H1 (cell line): ENCODE measurements at regions not wholly inside any gene's neighbourhood (a gene's known extent, or its start where the extent isn't known, plus 50 kb on each side); places are given as distances from the start of the nearest gene placed in this dataset.

Experiments
- CTCF ChIA-PET: fragments of 300-600 bp; sonication (Branson Sonifier 250); formaldehyde crosslinking; loops from one replicate; lab custom pipeline; 2021; ENCODE audit not compliant: partially characterized antibody; lab: Charles Lee
- POLR2A ChIA-PET: fragments of 300-600 bp; sonication (Branson Sonifier 250); formaldehyde crosslinking; loops from one replicate; lab custom pipeline; 2021; ENCODE audit warnings: inconsistent platforms; ENCODE audit not compliant: partially characterized antibody; lab: Charles Lee
- DNase-seq, 2 experiments: peaks; one replicate each; pipeline versions ENCODE4 v3.0.0 to v3.0.0-alpha.2; 2010 to 2022; ENCODE audit warnings: low spot score in 2 of 2, low read depth in 1 of 2, mixed read lengths in 1 of 2
- FAIRE-seq: peaks from 2 replicates; lab custom pipeline; 2011; peaks lifted over from hg19 to GRCh38; lab: Jason Lieb, UNC
- H2AFZ ChIP-seq: 2 replicates; pipeline ENCODE4 v1.8.1; 2012; ENCODE audit warnings: low read length, inconsistent platforms
- H2AK5ac ChIP-seq: 2 replicates; pipeline ENCODE4 v1.6.1; 2013; ENCODE audit warnings: low read depth, low read length
- H2BK120ac ChIP-seq: replicated peaks from 2 replicates; pipeline ENCODE3; 2013; ENCODE audit warnings: low read depth, low read length, inconsistent platforms
- H2BK12ac ChIP-seq: 2 replicates; pipeline ENCODE4 v1.6.1; 2013; ENCODE audit warnings: low read depth, low read length
- H2BK15ac ChIP-seq: 2 replicates; pipeline ENCODE4 v1.6.1; 2013; ENCODE audit warnings: low read length
- H2BK20ac ChIP-seq: 2 replicates; pipeline ENCODE4 v1.6.1; 2013; ENCODE audit warnings: low read length
- H2BK5ac ChIP-seq: 2 replicates; pipeline ENCODE4 v1.6.1; 2013; ENCODE audit warnings: low read depth, low read length
- H3K14ac ChIP-seq: 2 replicates; pipeline ENCODE4 v1.6.1; 2013; ENCODE audit warnings: inconsistent platforms; ENCODE audit not compliant: insufficient read length
- H3K18ac ChIP-seq: 2 replicates; pipeline ENCODE4 v1.6.1; 2013; ENCODE audit warnings: low read length; ENCODE audit errors: extremely low read depth
- H3K23ac ChIP-seq: 2 replicates; pipeline ENCODE4 v1.6.1; 2013; ENCODE audit warnings: inconsistent platforms; ENCODE audit not compliant: insufficient read length
- H3K23me2 ChIP-seq: 2 replicates; pipeline ENCODE4 v1.6.1; 2013; ENCODE audit warnings: low read depth, low read length
- H3K27ac ChIP-seq: 2 replicates; pipeline ENCODE4 v1.6.1; 2011; ENCODE audit warnings: low read depth, low read length, inconsistent platforms
- H3K27me3 ChIP-seq, 4 experiments: replicated peaks in 1 of 4; 1 replicate in 1 of 4; 2 replicates in 3 of 4; pipeline versions ENCODE4 v1.6.1 to v1.8.1; 2011 to 2013; ENCODE audit warnings: low read length in 3 of 4, mild to moderate bottlenecking in 3 of 4, inconsistent platforms in 2 of 4, mixed read lengths in 2 of 4, moderate library complexity in 1 of 4; ENCODE audit not compliant: control insufficient read depth in 3 of 4, insufficient read depth in 3 of 4; ENCODE audit errors: extremely low read depth in 1 of 4
- H3K36me3 ChIP-seq, 4 experiments: 2 replicates each; pipeline versions ENCODE4 v1.6.1 to v1.8.1; 2011 to 2013; ENCODE audit warnings: mild to moderate bottlenecking in 4 of 4, low read length in 3 of 4, moderate library complexity in 2 of 4, control low read depth in 1 of 4, inconsistent platforms in 1 of 4; ENCODE audit not compliant: insufficient read depth in 4 of 4, control insufficient read depth in 2 of 4
- H3K4ac ChIP-seq: replicated peaks from 2 replicates; pipeline ENCODE3; 2013; ENCODE audit warnings: low read length, low read depth, mixed read lengths, inconsistent platforms; ENCODE audit not compliant: insufficient read length
- H3K4me1 ChIP-seq, 4 experiments: replicated peaks in 1 of 4; 1 replicate in 1 of 4; 2 replicates in 3 of 4; pipeline versions ENCODE4 v1.6.1 to v1.8.1; 2011 to 2013; ENCODE audit warnings: low read length in 3 of 4, inconsistent platforms in 2 of 4, mixed read lengths in 1 of 4; ENCODE audit not compliant: insufficient read depth in 4 of 4, control insufficient read depth in 3 of 4
- H3K4me2 ChIP-seq, 2 experiments: 2 replicates each; pipeline versions ENCODE4 v1.6.1 to v1.8.1; 2011 to 2013; ENCODE audit warnings: low read depth in 2 of 2, low read length in 2 of 2, control low read depth in 1 of 2, inconsistent platforms in 1 of 2, mild to moderate bottlenecking in 1 of 2; ENCODE audit not compliant: insufficient read depth in 1 of 2
- H3K4me3 ChIP-seq, 4 experiments: fragments of 200-600, 300-600 bp in 1 of 4; sonication (generic), shearing (Covaris generic), sonication (Bioruptor Twin) in 1 of 4; 2 replicates each; pipeline versions ENCODE4 v1.5.1 to v1.8.1; 2011 to 2016; ENCODE audit warnings: low read length in 4 of 4, low read depth in 3 of 4, control low read depth in 2 of 4, inconsistent platforms in 2 of 4, mild to moderate bottlenecking in 2 of 4, mixed read lengths in 1 of 4, moderate library complexity in 1 of 4; ENCODE audit not compliant: insufficient read depth in 2 of 4; ENCODE audit errors: extremely low read depth in 1 of 4
- H3K56ac ChIP-seq: replicated peaks from 2 replicates; pipeline ENCODE3; 2013; ENCODE audit warnings: low read depth, mild to moderate bottlenecking, mixed read lengths, low read length, inconsistent platforms; ENCODE audit not compliant: insufficient read length
- H3K79me1 ChIP-seq: 2 replicates; pipeline ENCODE4 v1.6.1; 2013; ENCODE audit warnings: low read depth, low read length, control low read depth
- H3K79me2 ChIP-seq, 2 experiments: 2 replicates each; pipeline versions ENCODE4 v1.6.1 to v1.8.1; 2012 to 2013; ENCODE audit warnings: low read length in 2 of 2, mild to moderate bottlenecking in 2 of 2, inconsistent platforms in 1 of 2; ENCODE audit not compliant: insufficient read depth in 2 of 2, control insufficient read depth in 1 of 2
- H3K9ac ChIP-seq, 4 experiments: replicated peaks in 1 of 4; 1 replicate in 1 of 4; 2 replicates in 3 of 4; pipeline versions ENCODE4 v1.6.1 to v1.8.1; 2011 to 2013; ENCODE audit warnings: low read depth in 3 of 4, low read length in 3 of 4, control low read depth in 2 of 4, mild to moderate bottlenecking in 2 of 4, moderate library complexity in 2 of 4, inconsistent platforms in 1 of 4; ENCODE audit errors: extremely low read depth in 1 of 4
- H3K9me3 ChIP-seq, 2 experiments: 2 replicates each; pipeline versions ENCODE4 v1.6.1 to v1.8.1; 2012 to 2013; ENCODE audit warnings: mild to moderate bottlenecking in 2 of 2, moderate library complexity in 2 of 2, control low read depth in 1 of 2, inconsistent platforms in 1 of 2, low read depth in 1 of 2, low read length in 1 of 2, mixed read lengths in 1 of 2; ENCODE audit not compliant: insufficient read depth in 2 of 2
- H4K20me1 ChIP-seq, 2 experiments: replicated peaks in 1 of 2; 2 replicates each; pipeline versions ENCODE3 to v1.8.1; 2011 to 2013; ENCODE audit warnings: inconsistent platforms in 2 of 2, low read length in 2 of 2, mild to moderate bottlenecking in 1 of 2; ENCODE audit not compliant: insufficient read depth in 2 of 2, control insufficient read depth in 1 of 2
- H4K5ac ChIP-seq: 2 replicates; pipeline ENCODE4 v1.6.1; 2013; ENCODE audit warnings: low read length, low read depth, mixed read lengths, inconsistent platforms; ENCODE audit not compliant: insufficient read length
- H4K8ac ChIP-seq: 2 replicates; pipeline ENCODE4 v1.8.0; 2013; ENCODE audit warnings: mild to moderate bottlenecking, moderate library complexity, low read length, inconsistent platforms; ENCODE audit not compliant: insufficient read depth; ENCODE audit errors: extremely low read depth
- H4K91ac ChIP-seq: replicated peaks from 2 replicates; pipeline ENCODE3; 2013; ENCODE audit warnings: low read length, mixed read lengths, inconsistent platforms; ENCODE audit not compliant: insufficient read length
- CBX5 ChIP-seq: fragments of 300-800, 300-1000 bp; sonication (generic); IDR thresholded peaks from 2 replicates; pipeline ENCODE4 v1.7.1; 2016; ENCODE audit warnings: antibody characterized with exemption, low read length, low read depth
- CBX8 ChIP-seq: fragments of 300-800, 300-1000 bp; sonication (generic); IDR thresholded peaks from 2 replicates; pipeline ENCODE4 v1.7.1; 2016; ENCODE audit warnings: low read depth, low read length, borderline replicate concordance
- CHD1 ChIP-seq: IDR thresholded peaks from 2 replicates; pipeline ENCODE4 v1.6.1; 2012; ENCODE audit warnings: low read depth, low read length, improper control_type of control experiment
- CHD2 ChIP-seq: IDR thresholded peaks from 2 replicates; pipeline ENCODE4 v1.6.1; 2012; ENCODE audit warnings: low read length, improper control_type of control experiment
- E2F6 ChIP-seq: IDR thresholded peaks from 2 replicates; pipeline ENCODE4 v1.6.1; 2012; ENCODE audit warnings: inconsistent platforms
- EGR1 ChIP-seq: IDR thresholded peaks from 2 replicates; pipeline ENCODE4 v1.6.1; 2011; ENCODE audit warnings: low read depth, low read length, borderline replicate concordance
- GABPA ChIP-seq: IDR thresholded peaks from 2 replicates; pipeline ENCODE4 v1.6.1; 2011; ENCODE audit warnings: mild to moderate bottlenecking, low read length, moderate library complexity, borderline replicate concordance; ENCODE audit not compliant: insufficient read depth
- KDM4A ChIP-seq: IDR thresholded peaks from one replicate; pipeline ENCODE4 v1.7.1; 2012; ENCODE audit warnings: low read depth, mild to moderate bottlenecking, moderate library complexity, low read length, inconsistent platforms; ENCODE audit not compliant: severe bottlenecking
- RXRA ChIP-seq: IDR thresholded peaks from 2 replicates; pipeline ENCODE4 v1.6.1; 2011; ENCODE audit warnings: low read depth, mild to moderate bottlenecking, low read length, moderate library complexity; ENCODE audit not compliant: insufficient read depth
- SAP30 ChIP-seq: fragments of 300-600 bp; sonication (generic); IDR thresholded peaks from 2 replicates; pipeline ENCODE4 v1.7.1; 2012; ENCODE audit warnings: low read length, moderate library complexity, mild to moderate bottlenecking, inconsistent platforms; ENCODE audit not compliant: insufficient read depth, insufficient replicate concordance
- SP1 ChIP-seq: IDR thresholded peaks from 2 replicates; pipeline ENCODE4 v1.6.1; 2011; ENCODE audit warnings: low read depth, low read length
- SRF ChIP-seq: IDR thresholded peaks from 2 replicates; pipeline ENCODE4 v1.6.1; 2011; ENCODE audit warnings: mild to moderate bottlenecking, low read depth, low read length, moderate library complexity
- SUZ12 ChIP-seq: fragments of 200-600 bp; sonication (generic); IDR thresholded peaks from 2 replicates; pipeline ENCODE4 v1.6.1; 2012; ENCODE audit warnings: mild to moderate bottlenecking, inconsistent platforms, low read length, moderate library complexity, mixed read lengths
- TAF1 ChIP-seq: IDR thresholded peaks from 2 replicates; pipeline ENCODE4 v1.6.1; 2011; ENCODE audit warnings: mild to moderate bottlenecking, low read depth, low read length
- TBP ChIP-seq: IDR thresholded peaks from 2 replicates; pipeline ENCODE4 v1.6.1; 2011; ENCODE audit warnings: low read depth, low read length, improper control_type of control experiment
- TEAD4 ChIP-seq: IDR thresholded peaks from 2 replicates; pipeline ENCODE4 v1.6.1; 2012; ENCODE audit warnings: low read depth, low read length, inconsistent platforms, mixed read lengths
- WGBS, 2 experiments: shearing (Covaris generic) in 1 of 2; methylation state at CpG; one replicate each; pipeline versions ENCODE4 v1.1.6 to v1.1.7; 2013 to 2015; ENCODE audit warnings: low lambda C conversion rate in 2 of 2, mixed read lengths in 2 of 2, inconsistent platforms in 1 of 2, low coverage in 1 of 2, missing lambda C conversion rate in 1 of 2; ENCODE audit not compliant: insufficient replicate concordance in 2 of 2, insufficient coverage in 1 of 2, insufficient read length in 1 of 2; ENCODE audit errors: extremely low coverage in 1 of 2, missing lambda C conversion rate in 1 of 2; 5-methylcytosine and 5-hydroxymethylcytosine counted together

GRCh38 chr5:104361932-104362331 is 799.3 kb upstream of the NUDT12 start:
- Histone ChIP-seq H3K4ac (no peak overlapping the region), H3K79me2 (no peaks in the 10 kb centered on the region), H3K9ac (no peak overlapping the region), H2AK5ac (no peak overlapping the region), H2AFZ (no peak overlapping the region), H3K14ac (no peak overlapping the region), H3K36me3 (no peaks in the 10 kb centered on the region; a peak in 1 of 8 replicates), H3K4me2 (no peak overlapping the region), H3K4me3 (no peak overlapping the region), H2BK15ac (no peak overlapping the region), H3K18ac (no peak overlapping the region), H2BK12ac (no peak overlapping the region), H3K9me3 (no peaks in the 10 kb centered on the region), H2BK20ac (no peak overlapping the region), H4K91ac (no peak overlapping the region), H2BK5ac (no peak overlapping the region), H3K27ac (no peak overlapping the region), H3K4me1 (no peaks in the 10 kb centered on the region), H4K5ac (no peak overlapping the region), H3K56ac (no peak overlapping the region), H3K27me3 (no peaks in the 10 kb centered on the region), H3K23ac (no peak overlapping the region), H3K79me1 (no peaks in the 10 kb centered on the region), H4K20me1 (no peaks in the 10 kb centered on the region), H3K23me2 (no peaks in the 10 kb centered on the region), H4K8ac (no peak overlapping the region), H2BK120ac (no peak overlapping the region)
- no peak for FAIRE-seq
- no peak for DNase-seq
- ChIA-PET POLR2A (no interaction called here), CTCF (interaction anchor here (1.4 kb wide), 1 partner anchor 51 kb away, joined by 5 read pairs; no protein-coding TSS in a partner anchor)
- 82% methylated on average over 5 of the region's 5 CpGs; no CpG with 5 or more reads in 1 of the 2 experiments for WGBS, 2 experiments
- TF ChIP-seq KDM4A (no peak), SUZ12 (no peak), GABPA (no peak), SP1 (no peak), CBX8 (no peak), RXRA (no peak), CBX5 (no peak), TAF1 (no peak), EGR1 (no peak), SRF (no peak), TBP (no peak), SAP30 (no peak), TEAD4 (no peak), CHD1 (no peak), E2F6 (no peak), CHD2 (no peak)
